WERI-Rb-1 (cell line): ENCODE measurements at regions not wholly inside any gene's neighbourhood (a gene's known extent, or its start where the extent isn't known, plus 50 kb on each side); places are given as distances from the start of the nearest gene placed in this dataset.

Source experiments
- DNase-seq: peaks from one replicate; pipeline ENCODE4 v3.0.0-alpha.2; 2020
- H3K27ac ChIP-seq: fragments of 250-450 bp; sonication (Bioruptor Pico); 2 replicates; pipeline ENCODE4 v1.5.1; 2020; ENCODE audit warnings: mild to moderate bottlenecking, moderate library complexity
- H3K27me3 ChIP-seq: fragments of 250-450 bp; sonication (Bioruptor Pico); 2 replicates; pipeline ENCODE4 v1.5.1; 2021; ENCODE audit warnings: mild to moderate bottlenecking, low read depth, moderate library complexity; ENCODE audit not compliant: insufficient read depth, severe bottlenecking
- H3K36me3 ChIP-seq: fragments of 250-450 bp; sonication (Bioruptor Pico); 2 replicates; pipeline ENCODE4 v1.5.1; 2020; ENCODE audit warnings: mild to moderate bottlenecking, moderate library complexity
- H3K4me3 ChIP-seq: 2 replicates; pipeline ENCODE4 v1.5.1; 2011; ENCODE audit warnings: low read depth, mild to moderate bottlenecking, control low read depth, low read length
- H3K9me3 ChIP-seq: fragments of 250-450 bp; sonication (Bioruptor Pico); 2 replicates; pipeline ENCODE4 v1.5.1; 2021; ENCODE audit warnings: mild to moderate bottlenecking, moderate library complexity; ENCODE audit not compliant: severe bottlenecking
- CTCF ChIP-seq: IDR thresholded peaks from 2 replicates; pipeline ENCODE4 v1.5.1; 2011; ENCODE audit warnings: low read depth, mild to moderate bottlenecking, control low read depth, inconsistent platforms, low read length

GRCh38 chr3:118401887-118402286 lies 632.8 kb downstream of the IGSF11 start:
- no peak for TF ChIP-seq CTCF
- Histone ChIP-seq H3K36me3 (no peaks in the 10 kb centered on the region), H3K27ac (no peak overlapping the region), H3K4me3 (no peak overlapping the region), H3K9me3 (no peaks in the 10 kb centered on the region), H3K27me3 (peaks cover 44% of the 10 kb centered on the region)
- DNase-seq: no peak

- DNase-seq: no peak
- Histone ChIP-seq H3K4me3 (no peak overlapping the region), H3K27me3 (peaks cover 41% of the 10 kb centered on the region), H3K27ac (no peak overlapping the region), H3K9me3 (no peaks in the 10 kb centered on the region), H3K36me3 (no peaks in the 10 kb centered on the region)
- no peak for TF ChIP-seq CTCF
Measured at GRCh38 chr3:118402971-118403370, 631.7 kb downstream of the IGSF11 start.

GRCh38 chr3:118406562-118406961 lies 628.1 kb downstream of the IGSF11 start:
- Histone ChIP-seq H3K27me3 (peaks cover 37% of the 10 kb centered on the region), H3K9me3 (no peaks in the 10 kb centered on the region), H3K27ac (no peak overlapping the region), H3K36me3 (no peaks in the 10 kb centered on the region), H3K4me3 (no peak overlapping the region)
- no peak for DNase-seq
- no peak for TF ChIP-seq CTCF

GRCh38 chr3:118408431-118408830 lies 626.2 kb downstream of the IGSF11 start:
- DNase-seq: no peak
- Histone ChIP-seq H3K36me3 (no peaks in the 10 kb centered on the region), H3K27me3 (peaks cover 51% of the 10 kb centered on the region), H3K9me3 (no peaks in the 10 kb centered on the region), H3K4me3 (no peak overlapping the region), H3K27ac (no peak overlapping the region)
- no peak for TF ChIP-seq CTCF

GRCh38 chr3:118412503-118412902 lies 622.1 kb downstream of the IGSF11 start:
- Histone ChIP-seq H3K27me3 (peaks cover 34% of the 10 kb centered on the region), H3K36me3 (no peaks in the 10 kb centered on the region), H3K27ac (no peak overlapping the region), H3K9me3 (no peaks in the 10 kb centered on the region), H3K4me3 (no peak overlapping the region)
- DNase-seq: no peak
- TF ChIP-seq CTCF: no peak

- DNase-seq: no peak
- no peaks in the 10 kb centered on the region for H3K9me3 ChIP-seq
- peaks cover 52% of the 10 kb centered on the region for H3K27me3 ChIP-seq
- TF ChIP-seq CTCF: no peak
- H3K27ac ChIP-seq: no peak overlapping the region
- H3K36me3 ChIP-seq: no peaks in the 10 kb centered on the region
- no peak overlapping the region for H3K4me3 ChIP-seq
Measured at GRCh38 chr3:118425272-118425837, 609.3 kb downstream of the IGSF11 start.
